Retinal pigment epithelial cell (primary cell): ENCODE measurements at regions not wholly inside any gene's neighbourhood (a gene's known extent, or its start where the extent isn't known, plus 50 kb on each side); places are given as distances from the start of the nearest gene placed in this dataset.

ENCODE experiments used
- DNase-seq: peaks from one replicate; pipeline ENCODE4 v3.0.0-alpha.2; 2010; ENCODE audit warnings: low read depth
- H3K4me3 ChIP-seq: 2 replicates; pipeline ENCODE4 v1.5.1; 2011; ENCODE audit warnings: mild to moderate bottlenecking, low read length, control low read depth, moderate library complexity
- CTCF ChIP-seq: conservative IDR thresholded peaks from 2 replicates; pipeline ENCODE4 v1.5.1; 2011; ENCODE audit warnings: low read depth, low read length, control low read depth, inconsistent platforms

GRCh38 chr11:107250017-107250416 lies 207.6 kb downstream of the CWF19L2 start:
- no peak for TF ChIP-seq CTCF
- DNase-seq = no peak

GRCh38 chr11:107249054-107249453 lies 208.6 kb downstream of the CWF19L2 start:
- no peak for TF ChIP-seq CTCF
- DNase-seq = no peak
- H3K4me3 ChIP-seq = no peak overlapping the region

More at GRCh38 chr11:107250017-107250416, 207.6 kb downstream of the CWF19L2 start:
- H3K4me3 ChIP-seq = no peak overlapping the region

DNA sequence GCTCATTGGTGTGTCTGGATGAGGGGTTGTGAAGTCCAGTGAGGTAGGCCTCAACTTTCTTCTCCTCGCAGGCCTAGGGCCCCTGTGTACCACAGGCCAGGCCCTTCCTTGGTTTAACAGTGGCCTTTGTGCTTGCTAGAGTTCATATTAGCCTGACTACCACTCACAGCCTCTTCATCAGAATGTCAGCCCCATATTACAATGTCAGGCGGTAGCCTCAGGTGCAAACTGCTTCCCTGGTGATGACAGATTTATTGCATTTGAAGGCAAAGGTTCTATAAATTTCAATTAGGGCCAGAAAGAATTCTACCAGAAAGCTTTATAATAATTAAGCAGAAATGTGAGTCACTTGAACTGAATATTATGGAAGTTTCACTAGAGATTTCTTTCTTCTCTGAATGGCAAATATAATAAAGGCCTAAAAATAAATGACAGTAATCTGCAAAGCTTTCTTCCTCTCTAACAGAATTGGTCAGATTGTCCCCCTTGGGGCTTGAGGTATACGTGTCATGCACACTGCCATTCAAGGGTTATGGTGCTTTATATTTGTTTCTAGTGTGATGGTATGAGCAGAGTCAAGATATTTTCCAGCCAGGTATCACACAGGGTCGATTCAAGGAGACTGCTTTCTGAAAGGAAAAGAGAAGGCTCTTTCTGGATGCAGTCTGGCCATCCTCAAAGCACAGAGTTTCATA lies 210.3 kb downstream of the CWF19L2 start:
- DNase-seq = no peak
- H3K4me3 ChIP-seq = no peak overlapping the region
- no peak for TF ChIP-seq CTCF

GRCh38 chr11:107243929-107244328 lies 213.7 kb downstream of the CWF19L2 start:
- no peak overlapping the region for H3K4me3 ChIP-seq
- no peak for TF ChIP-seq CTCF
- DNase-seq = no peak

- DNase-seq = no peak
- TF ChIP-seq CTCF = no peak
Observed at GRCh38 chr11:107232451-107232850, 214.2 kb upstream of the GUCY1A2 start.

DNA sequence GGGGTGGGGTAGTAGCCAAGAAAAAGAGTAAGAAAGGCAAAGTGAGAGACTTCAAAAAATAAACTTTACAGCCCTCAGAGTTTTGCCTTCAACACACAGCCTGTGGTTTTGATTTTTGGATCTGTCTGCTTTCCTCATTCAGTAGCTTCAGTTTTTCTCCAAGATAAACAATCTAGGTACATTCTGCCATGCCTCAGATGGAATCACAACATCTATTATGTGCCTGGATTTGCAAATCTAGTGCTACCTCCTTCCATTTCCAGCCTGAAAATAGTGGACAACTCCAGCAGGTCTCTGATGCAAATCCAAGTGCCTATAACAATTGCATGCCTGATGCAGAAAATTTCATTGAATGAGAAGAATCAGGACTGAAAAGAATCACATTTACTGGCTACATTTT lies 206.6 kb upstream of the GUCY1A2 start:
- H3K4me3 ChIP-seq = no peak overlapping the region
- no peak for TF ChIP-seq CTCF
- DNase-seq = no peak

More at GRCh38 chr11:107232451-107232850, 214.2 kb upstream of the GUCY1A2 start:
- no peak overlapping the region for H3K4me3 ChIP-seq

- no peak for TF ChIP-seq CTCF
- no peak for DNase-seq
- H3K4me3 ChIP-seq = no peak overlapping the region
Observed at GRCh38 chr11:107222916-107223460, 204.7 kb upstream of the GUCY1A2 start.
